Loucy (cell line): ENCODE measurements at regions not wholly inside any gene's neighbourhood (a gene's known extent, or its start where the extent isn't known, plus 50 kb on each side); places are given as distances from the start of the nearest gene placed in this dataset.

Experiments
- EZH2phosphoT487 ChIP-seq: fragments of 200-600 bp; IDR thresholded peaks from 2 replicates; pipeline ENCODE4 v1.6.1; 2018; ENCODE audit warnings: antibody characterized with exemption, mild to moderate bottlenecking, moderate library complexity, borderline replicate concordance
- TF ChIP-seq, protein P1 (sequence below): fragments of 200-600 bp; sonication (generic); conservative IDR thresholded peaks from 2 replicates; pipeline ENCODE4 v1.5.1; 2014; ENCODE audit warnings: mild to moderate bottlenecking, antibody characterized with exemption, low read length

DNA sequence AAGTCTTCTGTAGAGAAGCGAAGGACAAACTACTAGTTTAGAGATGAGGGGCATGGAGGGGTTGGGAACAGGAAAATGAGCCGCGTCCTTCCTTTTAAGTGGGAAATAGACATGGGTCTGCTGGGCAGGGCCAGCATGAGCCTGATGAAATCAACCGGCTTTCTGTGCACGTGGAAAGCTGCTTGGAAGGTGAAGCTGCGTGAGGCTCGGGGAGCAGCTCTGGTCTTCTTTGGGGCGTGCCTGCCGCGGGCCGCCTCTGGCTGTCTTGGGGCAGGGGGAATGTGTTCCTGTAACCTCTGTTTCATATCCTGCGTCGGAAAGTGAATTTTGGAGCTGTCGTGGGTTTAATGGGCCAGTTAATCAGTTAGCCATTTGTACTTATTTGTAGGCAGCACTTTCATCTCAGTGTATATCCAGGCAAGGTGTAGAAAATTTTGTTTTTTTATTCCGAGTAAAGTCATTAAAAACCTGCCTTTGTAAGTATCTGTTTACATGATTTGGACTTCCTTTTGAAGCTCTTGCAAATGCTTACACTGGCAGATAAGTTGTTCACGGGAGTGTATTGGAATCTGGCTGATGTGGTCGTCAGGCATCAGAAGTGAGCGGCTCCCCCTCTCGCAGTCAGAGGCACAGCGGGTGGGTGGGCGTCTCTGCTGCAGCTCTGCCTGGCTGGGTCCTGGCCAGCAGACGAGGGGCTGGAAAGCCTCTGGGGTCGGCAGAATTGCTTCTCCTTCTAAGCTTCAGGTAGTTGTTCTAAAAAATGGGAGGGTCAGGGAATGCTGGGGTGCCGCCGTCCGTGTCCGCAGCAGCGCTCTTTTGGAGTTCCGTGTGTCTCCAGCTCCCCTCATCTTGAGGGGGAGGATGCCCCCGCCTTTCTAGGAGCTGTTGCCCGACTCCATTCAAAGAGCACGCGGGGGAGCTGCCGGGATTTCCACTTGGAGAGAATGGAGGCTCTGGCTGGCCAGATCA is 70.5 kb upstream of the HGFAC start:
- no peak for TF ChIP-seq EZH2phosphoT487
- TF ChIP-seq, protein P1, sequence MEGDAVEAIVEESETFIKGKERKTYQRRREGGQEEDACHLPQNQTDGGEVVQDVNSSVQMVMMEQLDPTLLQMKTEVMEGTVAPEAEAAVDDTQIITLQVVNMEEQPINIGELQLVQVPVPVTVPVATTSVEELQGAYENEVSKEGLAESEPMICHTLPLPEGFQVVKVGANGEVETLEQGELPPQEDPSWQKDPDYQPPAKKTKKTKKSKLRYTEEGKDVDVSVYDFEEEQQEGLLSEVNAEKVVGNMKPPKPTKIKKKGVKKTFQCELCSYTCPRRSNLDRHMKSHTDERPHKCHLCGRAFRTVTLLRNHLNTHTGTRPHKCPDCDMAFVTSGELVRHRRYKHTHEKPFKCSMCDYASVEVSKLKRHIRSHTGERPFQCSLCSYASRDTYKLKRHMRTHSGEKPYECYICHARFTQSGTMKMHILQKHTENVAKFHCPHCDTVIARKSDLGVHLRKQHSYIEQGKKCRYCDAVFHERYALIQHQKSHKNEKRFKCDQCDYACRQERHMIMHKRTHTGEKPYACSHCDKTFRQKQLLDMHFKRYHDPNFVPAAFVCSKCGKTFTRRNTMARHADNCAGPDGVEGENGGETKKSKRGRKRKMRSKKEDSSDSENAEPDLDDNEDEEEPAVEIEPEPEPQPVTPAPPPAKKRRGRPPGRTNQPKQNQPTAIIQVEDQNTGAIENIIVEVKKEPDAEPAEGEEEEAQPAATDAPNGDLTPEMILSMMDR = no peak
